HepG2 (cell line): ENCODE measurements at regions not wholly inside any gene's neighbourhood (a gene's known extent, or its start where the extent isn't known, plus 50 kb on each side); places are given as distances from the start of the nearest gene placed in this dataset.

Experiments used
- IRF2 ChIP-seq: IDR thresholded peaks from 2 replicates; pipeline ENCODE4 v1.6.1; 2018; ENCODE audit warnings: missing genetic modification reagents, missing compliant biosample characterization
- LBX2 ChIP-seq: sonication (generic); formaldehyde crosslinking; IDR thresholded peaks from 2 replicates; pipeline ENCODE4 v1.5.0; 2020; ENCODE audit warnings: missing genetic modification reagents, mild to moderate bottlenecking, borderline replicate concordance
- SIX1 ChIP-seq: sonication (generic); formaldehyde crosslinking; IDR thresholded peaks from 2 replicates; pipeline ENCODE4 v1.4.0; 2020; ENCODE audit warnings: missing genetic modification reagents, borderline replicate concordance
- SNAPC4 ChIP-seq: sonication (generic); formaldehyde crosslinking; IDR thresholded peaks from 2 replicates; pipeline ENCODE4 v1.4.0; 2020; ENCODE audit warnings: mild to moderate bottlenecking, missing genetic modification reagents
- SRY ChIP-seq: sonication (generic); formaldehyde crosslinking; IDR thresholded peaks from 2 replicates; pipeline ENCODE4 v1.8.0; 2022; ENCODE audit warnings: mild to moderate bottlenecking, missing genetic modification reagents
- TAF15 ChIP-seq: fragments of 200-400 bp; formaldehyde crosslinking; IDR thresholded peaks from one replicate; pipeline ENCODE4 v1.6.1; 2018; ENCODE audit warnings: mild to moderate bottlenecking, low read depth, low read length; ENCODE audit not compliant: poor library complexity, severe bottlenecking
- TGIF2 ChIP-seq: IDR thresholded peaks from 2 replicates; pipeline ENCODE4 v1.6.1; 2016; ENCODE audit warnings: control low read depth, missing compliant biosample characterization
- ZBTB37 ChIP-seq: sonication (generic); formaldehyde crosslinking; IDR thresholded peaks from 2 replicates; pipeline ENCODE4 v1.4.0; 2020; ENCODE audit warnings: mild to moderate bottlenecking, missing genetic modification reagents
- ZFP82 ChIP-seq: sonication (generic); formaldehyde crosslinking; IDR thresholded peaks from 2 replicates; pipeline ENCODE4 v1.5.1; 2020; ENCODE audit warnings: mild to moderate bottlenecking, missing genetic modification reagents, borderline replicate concordance
- ZFX ChIP-seq: sonication (generic); formaldehyde crosslinking; IDR thresholded peaks from 2 replicates; pipeline ENCODE4 v1.4.0; 2020; ENCODE audit warnings: mild to moderate bottlenecking, low read depth, missing genetic modification reagents, moderate library complexity
- ZNF101 ChIP-seq: sonication (generic); formaldehyde crosslinking; IDR thresholded peaks from 2 replicates; pipeline ENCODE4 v1.4.0; 2020; ENCODE audit warnings: mild to moderate bottlenecking, low read depth, missing genetic modification reagents, borderline replicate concordance
- ZNF292 ChIP-seq: sonication (generic); formaldehyde crosslinking; IDR thresholded peaks from 2 replicates; pipeline ENCODE4 v1.8.1; 2022; ENCODE audit warnings: mild to moderate bottlenecking, low read depth, missing genetic modification reagents, borderline replicate concordance
- ZNF3 ChIP-seq: IDR thresholded peaks from 2 replicates; pipeline ENCODE4 v1.7.0; 2017; ENCODE audit warnings: inconsistent platforms
- ZNF337 ChIP-seq: sonication (generic); formaldehyde crosslinking; IDR thresholded peaks from 2 replicates; pipeline ENCODE4 v1.5.1; 2020; ENCODE audit warnings: missing genetic modification reagents, low read depth, mild to moderate bottlenecking, borderline replicate concordance

- TF ChIP-seq SNAPC4 (CRISPR knock-in tag) (no peak), SRY (CRISPR knock-in tag) (no peak), TAF15 (no peak), TGIF2 (no peak), SIX1 (no peak), ZNF101 (CRISPR knock-in tag) (no peak), ZFP82 (CRISPR knock-in tag) (no peak), ZNF292 (CRISPR knock-in tag) (no peak), ZNF337 (CRISPR knock-in tag) (no peak), ZBTB37 (CRISPR knock-in tag) (no peak), ZFX (CRISPR knock-in tag) (no peak), ZNF3 (CRISPR knock-in tag) (no peak), IRF2 (CRISPR knock-in tag) (no peak), LBX2 (CRISPR knock-in tag) (no peak)
These were observed 449.0 kb upstream of the MMS22L start (continued) for GRCh38 chr6:97732045-97732444.
